ENCODE measurements at regions not wholly inside any gene's neighbourhood (a gene's known extent, or its start where the extent isn't known, plus 50 kb on each side); places are given as distances from the start of the nearest gene placed in this dataset.

GRCh38 chr1:108016451-108016920 lies 51.5 kb upstream of the VAV3 start:
- no peak for DNase-seq (ENCODE audit: low spot score, unreplicated experiment)
- Mint-ChIP-seq H3K4me1 (ENCODE audit: low read depth) (no peaks in the 10 kb centered on the region), H3K4me3 (ENCODE audit: low read depth) (no peak overlapping the region), H3K36me3 (ENCODE audit: insufficient read depth) (no peaks in the 10 kb centered on the region), H3K27me3 (peaks cover 10% of the 10 kb centered on the region), H3K9me3 (ENCODE audit: low read depth) (no peaks in the 10 kb centered on the region), H3K27ac (no peak overlapping the region)
- TF ChIP-seq, protein P1, sequence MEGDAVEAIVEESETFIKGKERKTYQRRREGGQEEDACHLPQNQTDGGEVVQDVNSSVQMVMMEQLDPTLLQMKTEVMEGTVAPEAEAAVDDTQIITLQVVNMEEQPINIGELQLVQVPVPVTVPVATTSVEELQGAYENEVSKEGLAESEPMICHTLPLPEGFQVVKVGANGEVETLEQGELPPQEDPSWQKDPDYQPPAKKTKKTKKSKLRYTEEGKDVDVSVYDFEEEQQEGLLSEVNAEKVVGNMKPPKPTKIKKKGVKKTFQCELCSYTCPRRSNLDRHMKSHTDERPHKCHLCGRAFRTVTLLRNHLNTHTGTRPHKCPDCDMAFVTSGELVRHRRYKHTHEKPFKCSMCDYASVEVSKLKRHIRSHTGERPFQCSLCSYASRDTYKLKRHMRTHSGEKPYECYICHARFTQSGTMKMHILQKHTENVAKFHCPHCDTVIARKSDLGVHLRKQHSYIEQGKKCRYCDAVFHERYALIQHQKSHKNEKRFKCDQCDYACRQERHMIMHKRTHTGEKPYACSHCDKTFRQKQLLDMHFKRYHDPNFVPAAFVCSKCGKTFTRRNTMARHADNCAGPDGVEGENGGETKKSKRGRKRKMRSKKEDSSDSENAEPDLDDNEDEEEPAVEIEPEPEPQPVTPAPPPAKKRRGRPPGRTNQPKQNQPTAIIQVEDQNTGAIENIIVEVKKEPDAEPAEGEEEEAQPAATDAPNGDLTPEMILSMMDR (IDR thresholded peaks at IDR 0.05; ENCODE audit: unreplicated experiment) = no peak
